GM18868 (cell line): ENCODE measurements at regions not wholly inside any gene's neighbourhood (a gene's known extent, or its start where the extent isn't known, plus 50 kb on each side); places are given as distances from the start of the nearest gene placed in this dataset.

Experiments
- ATAC-seq: cut with Tn5 transposase; IDR thresholded peaks from one replicate; pipeline ENCODE4 v1.9.1; 2021; ENCODE audit warnings: mild to moderate bottlenecking, moderate library complexity; ENCODE audit not compliant: unreplicated experiment

DNA sequence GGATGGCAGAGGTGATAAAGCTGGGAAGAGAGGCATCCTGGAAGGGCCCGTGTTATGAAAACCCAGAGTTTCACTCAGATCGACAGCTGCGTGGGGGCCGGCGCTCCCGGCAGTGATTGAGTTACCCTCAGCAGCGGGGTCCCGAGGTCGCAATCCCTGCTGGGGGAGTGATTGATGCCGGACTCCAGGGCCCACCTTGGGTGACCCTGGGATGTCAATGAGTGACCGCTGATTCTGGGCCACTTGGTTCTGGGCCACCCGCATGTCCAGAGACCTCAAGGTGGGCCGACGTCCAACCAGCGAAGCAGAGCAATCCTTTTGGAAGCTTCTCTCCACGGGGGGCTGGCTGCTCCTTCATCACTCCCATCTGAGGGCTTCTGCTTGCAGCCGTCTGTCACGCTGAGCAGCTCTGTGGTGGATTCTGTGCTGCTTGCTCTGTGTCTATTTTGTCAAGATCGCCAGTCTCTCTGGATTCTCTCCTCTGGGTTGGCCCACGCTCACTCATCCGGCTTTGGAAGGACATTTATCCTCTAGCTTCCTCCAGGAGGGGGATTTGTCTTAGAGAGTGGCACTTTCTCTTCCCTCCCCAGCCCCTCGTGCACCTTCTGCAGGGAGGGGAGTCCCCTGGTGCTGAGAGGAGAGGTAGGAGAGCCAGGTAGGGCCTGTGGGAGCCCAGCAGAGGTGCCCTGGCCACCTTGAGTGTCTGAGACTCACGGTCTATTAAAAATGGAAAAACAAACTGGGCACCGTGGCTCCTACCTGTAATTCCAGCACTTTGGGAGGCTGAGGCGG, 110.9 kb upstream of the C1orf174 start:
- ATAC-seq = no peak

DNA sequence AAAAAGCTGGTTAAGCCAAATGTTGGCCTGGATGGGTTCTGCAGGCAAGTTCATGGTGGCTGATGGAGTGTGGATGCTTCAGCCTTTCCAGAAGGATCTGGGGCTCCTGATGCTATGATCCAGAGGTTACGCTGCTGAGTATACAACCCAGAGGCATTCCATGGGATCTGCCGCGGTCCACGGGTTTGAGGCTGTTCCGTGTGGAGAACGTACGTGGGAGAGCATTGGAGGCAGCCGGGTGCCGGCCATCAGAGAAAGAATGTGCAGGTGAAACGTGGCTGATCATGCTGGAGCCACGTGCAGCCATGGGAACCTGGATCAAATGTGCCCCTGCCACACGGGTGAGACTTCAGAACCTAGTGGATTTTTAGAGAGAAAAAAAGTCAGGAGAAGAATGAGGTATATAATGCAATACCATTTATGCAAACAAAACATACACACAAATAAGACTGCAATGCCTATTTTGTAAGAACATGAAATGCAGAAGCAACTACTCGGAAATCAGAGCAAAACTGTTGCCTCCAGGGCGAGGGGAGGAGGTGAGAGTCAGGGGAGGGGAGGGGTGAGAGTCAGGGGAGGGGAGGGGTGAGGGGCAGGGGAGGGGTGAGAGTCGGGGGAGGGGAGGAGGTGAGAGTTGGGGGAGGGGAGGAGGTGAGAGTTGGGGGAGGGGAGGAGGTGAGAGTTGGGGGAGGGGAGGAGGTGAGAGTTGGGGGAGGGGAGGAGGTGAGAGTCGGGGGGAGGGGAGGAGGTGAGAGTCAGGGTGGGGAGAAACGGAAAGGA, 116.5 kb upstream of the C1orf174 start:
- ATAC-seq = no peak

DNA sequence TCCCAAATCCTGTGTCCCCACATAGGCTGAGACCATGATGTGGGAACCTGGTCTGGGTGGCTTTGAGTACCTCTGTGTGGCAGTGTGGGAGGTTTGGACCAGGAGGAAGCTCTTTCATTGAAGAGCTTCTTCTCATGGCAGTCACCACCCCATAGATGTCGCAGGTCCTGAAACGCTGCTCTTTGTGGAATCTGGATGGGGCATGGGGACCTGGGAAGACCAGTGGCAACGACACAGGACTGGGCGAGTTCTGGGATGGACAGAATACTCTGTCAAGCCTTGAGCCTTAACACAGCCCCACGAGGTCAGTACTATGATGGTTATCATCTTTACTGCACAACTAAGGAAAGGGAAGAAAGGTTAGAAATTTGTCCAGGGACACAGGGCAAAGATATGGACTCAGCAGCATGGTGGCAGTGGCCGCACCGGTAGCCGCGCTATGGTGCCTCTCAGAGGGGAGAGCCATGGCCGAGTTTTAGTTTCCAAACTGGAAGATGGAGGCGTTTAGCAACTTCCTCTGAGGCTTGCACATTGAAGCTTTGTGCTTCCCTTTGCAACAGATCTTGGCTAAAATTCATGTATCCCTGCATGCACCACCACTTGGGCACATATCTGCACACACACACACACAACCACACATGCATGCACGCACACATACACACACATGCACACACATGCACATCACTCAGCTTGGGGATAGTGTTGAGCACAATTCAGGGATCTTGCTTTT, 117.7 kb upstream of the C1orf174 start:
- no peak for ATAC-seq

DNA sequence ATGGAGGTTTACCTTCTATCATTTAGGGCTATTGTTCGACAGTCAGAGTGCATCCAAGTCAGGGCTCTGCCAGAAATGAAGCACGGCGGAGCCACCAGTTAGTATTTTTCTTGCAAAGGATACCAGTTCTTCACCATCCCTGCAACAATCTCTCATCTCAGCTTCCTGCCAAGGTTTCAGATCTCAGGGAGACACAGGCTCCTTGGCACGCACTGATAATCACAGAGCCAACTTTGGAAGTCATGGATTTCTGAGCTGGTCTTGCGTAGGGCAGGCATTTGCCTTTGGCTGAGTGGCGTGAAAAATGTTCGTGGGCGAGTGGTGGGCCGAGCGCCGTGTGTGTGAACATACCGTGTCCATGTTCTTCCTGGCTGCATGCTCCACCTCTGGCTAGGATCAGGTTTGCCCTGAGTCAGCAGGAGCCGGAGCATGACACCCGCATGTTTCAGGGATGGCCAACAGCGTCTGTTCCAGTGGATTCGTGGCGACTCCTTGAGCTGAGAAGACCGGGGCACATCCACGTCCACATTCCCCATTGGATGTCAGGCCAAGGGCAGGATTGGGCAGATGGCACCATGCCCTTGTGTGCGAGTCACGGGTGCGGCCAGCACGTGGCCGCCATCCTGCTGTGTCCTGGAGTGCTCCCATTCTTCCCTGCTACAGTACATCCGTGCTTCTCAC, 118.5 kb upstream of the C1orf174 start:
- no peak for ATAC-seq

DNA sequence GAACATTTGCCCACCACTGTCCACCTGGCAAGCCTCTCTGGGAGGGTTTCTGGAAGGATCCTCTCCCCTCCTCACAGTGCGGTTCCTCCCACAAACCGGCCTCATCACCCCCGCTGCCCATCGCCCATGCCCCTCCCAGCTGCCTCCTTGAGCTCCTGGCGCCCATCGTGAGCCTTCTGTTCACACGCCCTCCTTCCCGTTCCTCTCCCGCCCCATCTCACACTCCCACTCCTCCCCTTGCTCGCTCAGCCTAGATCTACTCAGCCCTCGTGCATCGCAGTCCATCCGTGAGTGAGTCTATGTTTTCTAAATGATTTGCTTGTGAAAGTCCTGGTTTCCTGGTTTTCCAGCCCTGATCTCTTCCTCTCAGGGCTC, 119.1 kb upstream of the C1orf174 start:
- no peak for ATAC-seq

DNA sequence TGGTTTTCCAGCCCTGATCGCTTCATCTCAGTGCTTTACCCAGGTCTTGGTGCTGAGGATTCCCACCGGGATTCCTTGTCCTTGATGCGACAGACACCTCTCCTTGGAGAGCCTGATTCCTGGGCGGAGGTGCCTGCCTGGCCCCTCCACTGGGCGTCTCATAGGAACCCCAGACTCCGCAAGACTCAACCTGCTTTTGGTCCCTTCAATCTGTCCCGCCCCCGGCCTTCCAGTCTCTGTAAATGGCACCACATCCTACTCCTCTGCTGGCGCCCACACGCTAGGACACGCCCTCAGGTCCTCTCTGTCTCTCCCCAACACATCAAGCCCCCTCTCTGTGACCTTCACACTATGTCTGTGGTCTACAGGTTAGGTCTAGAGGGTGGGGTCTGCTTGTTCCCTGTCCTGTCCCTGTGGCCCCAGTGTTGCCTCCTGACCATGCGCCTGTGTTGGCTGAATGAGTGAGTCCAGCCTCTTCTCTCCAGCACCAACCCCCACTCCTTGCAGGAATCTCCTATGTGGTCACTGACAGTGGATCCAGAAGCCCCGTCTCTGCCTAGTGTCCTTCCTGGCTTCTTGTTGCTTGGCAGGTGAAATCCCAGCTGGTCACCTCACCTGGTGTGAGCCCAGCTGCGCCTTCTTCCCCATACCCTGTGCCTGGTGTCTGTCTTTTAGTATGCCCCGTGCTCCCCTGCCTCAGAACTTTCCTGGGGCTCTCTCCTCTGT, 119.7 kb upstream of the C1orf174 start:
- ATAC-seq = no peak

DNA sequence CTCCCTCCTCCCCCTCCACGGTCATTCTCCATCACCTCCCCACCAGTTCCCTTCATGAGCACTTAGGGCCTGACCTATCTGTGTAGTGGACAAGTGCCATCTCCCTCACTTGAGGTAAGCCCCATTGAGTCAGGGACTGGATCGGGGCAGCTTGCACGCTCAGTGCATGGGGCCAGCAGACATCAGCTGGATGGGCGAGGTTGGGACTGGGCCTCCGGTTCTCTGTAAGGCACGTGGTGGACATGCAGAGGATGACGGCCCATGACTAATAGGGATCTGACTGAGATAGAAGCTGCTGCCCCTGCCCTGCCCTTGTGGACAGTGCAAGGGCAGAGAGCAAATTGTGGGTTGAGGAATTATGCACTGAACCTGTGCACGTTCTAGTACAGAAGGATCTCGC, 120.4 kb upstream of the C1orf174 start:
- no peak for ATAC-seq

DNA sequence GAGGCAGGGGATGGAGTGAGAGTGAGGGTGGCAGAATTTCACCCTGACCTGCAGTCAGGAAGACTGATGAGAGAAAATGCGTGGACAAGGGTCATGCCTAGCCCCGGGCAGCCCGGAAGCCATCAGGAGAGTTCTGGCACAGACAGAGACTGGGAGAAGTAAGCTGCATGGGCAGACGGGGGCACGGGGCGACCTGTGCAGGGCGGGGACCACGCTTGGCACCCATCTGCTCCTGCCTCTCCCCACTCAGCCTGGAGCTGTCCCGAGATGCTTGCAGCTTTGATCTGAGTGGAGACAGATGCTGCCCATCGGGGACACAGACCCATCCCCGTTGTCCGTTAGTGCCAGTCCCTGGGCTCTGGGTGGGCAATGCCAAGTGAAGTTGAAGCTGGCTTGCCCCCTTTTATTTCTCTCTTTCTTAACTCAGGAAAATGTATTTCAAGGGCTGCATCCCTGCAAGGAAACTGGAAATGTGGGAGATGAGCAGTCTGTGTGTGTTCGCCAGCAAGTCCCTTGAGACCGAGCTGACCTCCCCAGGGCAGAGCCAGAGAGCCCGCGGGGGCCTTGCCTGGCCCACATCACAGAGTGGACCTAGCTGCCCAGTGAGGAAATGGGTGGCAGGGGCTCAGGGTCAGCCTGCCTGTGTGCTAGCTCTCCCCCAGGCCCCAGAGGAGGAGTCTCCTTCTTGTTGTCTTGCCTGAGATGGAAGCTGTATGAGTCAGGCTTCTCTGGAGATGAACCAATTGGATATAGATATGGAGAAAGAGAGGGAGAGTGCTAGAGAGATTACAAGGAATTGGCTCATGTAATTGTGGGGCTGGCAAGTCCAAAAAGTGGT, 121.3 kb upstream of the C1orf174 start:
- no peak for ATAC-seq

DNA sequence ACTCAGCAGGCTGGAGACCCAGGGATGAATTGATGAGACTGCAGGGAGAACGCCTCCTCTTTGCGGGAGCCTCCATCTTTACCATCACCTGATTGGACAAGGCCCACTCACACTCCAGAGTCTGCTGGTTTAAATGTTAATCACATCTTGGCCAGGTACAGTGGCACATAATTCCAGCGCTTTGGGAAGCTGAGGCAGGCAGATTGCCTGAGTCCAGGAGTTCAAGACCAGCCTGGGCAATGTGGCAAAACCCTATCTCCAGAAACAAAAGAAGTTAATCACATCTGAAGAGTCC, 121.8 kb upstream of the C1orf174 start:
- ATAC-seq = no peak

DNA sequence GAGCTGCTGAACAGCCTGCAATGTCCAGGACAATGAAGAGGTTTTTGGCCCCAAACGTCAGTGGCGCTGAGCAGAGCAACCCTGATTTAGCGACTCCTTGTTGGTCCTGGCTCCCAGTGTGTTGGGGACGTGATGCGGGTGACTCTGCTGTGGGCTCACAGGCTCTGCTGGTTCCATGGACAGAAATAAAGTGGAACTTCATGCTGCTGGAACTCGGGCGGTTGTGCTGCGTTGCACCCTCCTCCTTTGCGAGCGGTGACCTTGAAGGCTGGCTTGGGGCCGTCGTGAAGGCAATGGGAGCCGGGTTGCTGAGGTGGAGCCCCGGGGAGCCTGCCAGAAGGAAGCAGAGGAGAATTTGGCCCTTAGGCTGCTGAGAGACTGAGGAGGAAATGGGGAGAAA, 122.6 kb upstream of the C1orf174 start:
- no peak for ATAC-seq

DNA sequence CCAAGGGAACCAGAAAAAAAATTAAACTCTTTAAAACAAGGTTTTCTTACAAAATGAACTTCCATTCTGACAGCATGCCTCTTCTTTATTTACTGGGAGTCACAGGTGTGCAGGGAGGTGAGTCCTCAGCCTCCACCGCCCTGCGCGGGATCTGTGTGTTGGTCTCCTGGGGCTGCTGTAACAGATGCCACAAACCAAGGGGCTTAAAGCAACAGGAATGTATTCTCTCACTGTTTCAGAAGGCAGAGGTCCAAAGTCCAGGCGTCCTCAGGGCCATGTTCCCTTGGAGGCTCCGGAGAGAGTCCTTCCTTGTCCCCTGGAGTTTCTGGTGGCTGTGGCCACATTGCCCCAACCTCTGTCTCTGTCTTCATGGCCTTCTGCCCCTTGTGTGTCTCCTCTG, 123.6 kb upstream of the C1orf174 start:
- no peak for ATAC-seq

DNA sequence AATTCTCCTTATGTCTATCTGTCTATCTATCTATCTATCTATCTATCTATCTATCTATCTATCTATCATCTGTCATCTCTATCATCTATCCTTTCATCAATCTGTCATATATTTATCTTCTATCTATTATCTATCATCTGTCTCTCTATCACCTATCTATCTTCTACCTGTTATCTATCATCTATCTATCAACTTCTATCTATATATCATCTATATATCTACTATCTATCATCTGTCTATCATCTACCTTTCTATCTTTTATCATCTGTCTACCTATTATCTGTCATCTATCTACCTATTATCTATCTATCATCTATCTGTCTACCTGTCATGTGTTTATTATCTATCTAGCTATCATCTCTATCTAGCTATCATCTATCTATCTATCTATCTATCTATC, 124.7 kb upstream of the C1orf174 start:
- ATAC-seq = no peak

DNA sequence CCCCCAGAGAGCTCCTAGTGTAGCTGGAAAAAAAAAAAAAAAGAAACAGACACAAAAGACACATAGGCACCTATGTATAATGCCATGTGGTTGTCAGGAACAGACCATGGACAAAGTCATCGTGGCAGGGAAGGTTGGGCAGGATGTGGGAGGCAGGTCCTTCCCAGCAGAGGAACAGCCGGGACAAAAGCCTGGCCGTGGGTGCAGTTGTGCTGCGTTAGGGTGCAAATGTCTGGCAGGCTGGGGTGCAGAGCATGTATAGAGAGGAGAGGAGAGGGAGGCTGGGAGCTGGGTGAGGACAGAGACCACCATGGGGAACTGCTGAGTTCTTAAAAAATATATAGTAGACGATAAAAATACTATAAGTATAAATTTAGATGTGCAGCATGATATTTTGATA, 125.7 kb upstream of the C1orf174 start:
- no peak for ATAC-seq

DNA sequence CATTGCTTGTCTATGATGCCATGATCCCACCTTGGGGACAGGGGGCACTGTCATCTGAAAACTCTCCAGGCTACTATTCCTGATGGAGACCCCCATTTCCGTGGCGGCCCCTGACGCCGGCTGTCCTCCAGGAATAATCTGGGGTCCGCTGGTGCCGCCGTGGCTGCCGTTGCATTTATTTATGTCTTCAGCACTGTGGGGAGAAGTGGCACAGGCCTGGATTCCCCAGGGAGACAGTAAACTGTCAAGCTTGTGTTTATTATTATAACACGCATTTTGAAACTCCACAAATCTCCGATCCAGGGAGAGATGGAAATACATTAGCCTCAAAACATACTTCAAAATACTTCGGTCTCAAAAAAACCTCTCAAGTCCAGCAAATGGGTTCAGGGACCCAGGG, 126.9 kb upstream of the C1orf174 start:
- ATAC-seq = no peak

DNA sequence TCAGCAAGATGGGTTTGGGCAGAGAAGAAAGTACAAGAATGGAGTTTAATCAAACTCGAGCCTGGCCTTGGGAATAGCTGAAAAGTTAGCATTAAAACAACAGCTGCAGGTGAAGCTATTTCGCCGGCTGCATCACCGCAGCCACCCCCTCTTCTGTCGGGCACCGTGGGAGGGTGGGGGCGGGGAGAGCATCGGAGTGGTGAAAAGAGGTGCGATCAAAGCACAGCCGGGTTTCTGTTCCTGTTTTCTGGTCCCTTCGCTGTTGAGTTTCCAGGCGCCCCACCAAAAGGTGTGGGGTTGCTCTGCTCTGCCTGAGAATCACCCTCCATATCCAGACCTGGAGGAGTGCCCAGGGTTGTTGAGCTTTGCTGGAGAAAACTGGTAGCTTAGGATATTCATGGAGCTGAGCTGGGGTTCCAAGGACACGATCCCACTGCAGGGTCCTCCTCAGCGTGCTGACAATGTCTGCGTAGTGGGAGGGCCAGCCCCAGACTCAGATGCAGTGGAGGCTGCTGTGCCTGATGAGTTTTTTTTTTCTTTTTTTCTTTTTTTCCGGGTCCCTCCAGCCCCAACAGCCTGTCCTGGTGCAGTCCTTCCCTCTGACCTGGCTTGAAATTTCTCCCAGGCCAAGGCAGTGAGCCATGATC, 127.5 kb upstream of the C1orf174 start:
- ATAC-seq = peak; percentile 88

DNA sequence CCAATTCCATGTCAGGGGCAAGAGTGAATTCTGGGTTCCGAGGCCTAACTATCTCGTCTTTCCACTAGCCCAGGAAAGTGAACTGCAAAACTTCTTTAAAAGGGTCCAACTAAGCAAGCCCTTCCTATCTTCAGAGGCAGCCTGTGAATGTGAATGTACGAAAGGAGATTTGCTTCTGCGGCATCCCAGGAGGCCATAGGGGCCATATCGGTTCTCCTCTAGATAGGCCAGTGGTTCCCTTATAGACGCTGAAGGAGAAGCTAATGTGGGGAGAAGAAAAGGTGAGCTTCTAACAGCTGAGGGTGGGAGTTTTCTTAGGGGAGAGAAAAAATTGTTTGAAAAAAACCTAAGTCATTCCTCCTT, 128.0 kb upstream of the C1orf174 start:
- ATAC-seq = no peak

DNA sequence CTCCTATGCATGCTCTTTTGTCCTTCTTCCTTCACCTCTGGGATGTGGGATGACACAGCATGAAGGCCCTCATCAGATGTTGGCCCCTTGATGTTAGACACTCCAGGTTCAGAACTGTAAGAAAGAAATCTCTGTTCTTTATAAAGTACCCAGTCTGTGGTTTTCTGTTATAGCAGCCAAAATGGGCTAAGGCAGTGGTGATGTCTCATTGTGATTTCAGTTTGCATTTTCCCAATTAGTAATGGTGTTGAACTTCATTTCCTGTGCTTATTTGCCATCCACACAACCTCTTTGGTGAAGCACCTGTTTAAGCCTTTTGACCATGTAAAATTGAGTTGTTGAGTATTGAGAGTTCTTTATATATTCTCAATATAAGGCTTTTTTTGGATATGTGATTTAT, 129.3 kb upstream of the C1orf174 start:
- no peak for ATAC-seq

DNA sequence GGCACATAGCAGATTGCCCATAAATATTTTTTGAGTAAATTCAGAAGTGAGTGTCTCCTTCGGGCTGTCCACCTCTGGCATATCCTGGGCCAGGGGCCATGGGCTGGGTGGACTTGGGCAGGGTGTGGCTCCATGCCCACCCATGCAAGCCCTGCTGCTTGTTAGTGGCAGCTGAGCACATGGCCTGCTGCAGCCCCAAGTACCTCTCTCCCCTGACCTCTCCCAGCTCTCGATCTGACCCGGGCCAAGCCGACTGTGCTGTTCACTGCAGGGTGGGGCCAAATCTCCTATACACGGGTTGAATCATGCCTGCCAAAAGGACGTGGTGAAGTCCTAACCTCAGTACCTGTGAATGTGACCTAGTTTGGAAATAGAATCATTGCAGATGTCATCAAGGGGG, 132.5 kb upstream of the C1orf174 start:
- no peak for ATAC-seq

DNA sequence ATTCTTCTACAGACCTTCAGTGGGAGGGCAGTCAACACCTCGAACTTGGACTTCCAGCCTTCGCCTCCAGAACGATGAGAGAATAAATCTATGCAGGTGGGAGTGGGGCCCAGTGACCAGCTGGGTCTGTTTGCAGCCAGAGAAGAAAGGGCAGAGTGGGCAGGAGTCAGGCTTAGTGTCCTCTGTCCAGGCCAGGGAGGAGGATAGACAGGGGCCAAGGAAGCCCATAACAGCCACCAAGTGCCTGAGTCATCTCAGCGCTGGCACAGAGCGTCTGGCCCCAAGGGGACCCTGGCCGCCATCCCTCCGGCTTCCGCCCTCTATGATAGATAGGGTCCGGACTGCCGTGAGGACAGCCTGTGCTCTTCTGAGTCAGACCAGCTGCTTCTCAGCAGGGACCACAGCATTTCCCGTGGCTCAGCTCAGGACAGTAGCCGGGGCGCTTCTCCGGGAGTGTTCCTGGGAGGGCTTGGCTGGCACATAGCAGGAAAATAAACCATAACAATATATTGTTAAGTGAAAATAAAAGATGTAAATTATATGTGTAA, 133.1 kb upstream of the C1orf174 start:
- ATAC-seq = no peak
